ENCODE measurements at regions not wholly inside any gene's neighbourhood (a gene's known extent, or its start where the extent isn't known, plus 50 kb on each side); places are given as distances from the start of the nearest gene placed in this dataset.
"Not testable (repeated sequence)": the region's sequence is repeated elsewhere in the genome, so short reads cannot be mapped to it uniquely, and the experiment has no call there.

DNA sequence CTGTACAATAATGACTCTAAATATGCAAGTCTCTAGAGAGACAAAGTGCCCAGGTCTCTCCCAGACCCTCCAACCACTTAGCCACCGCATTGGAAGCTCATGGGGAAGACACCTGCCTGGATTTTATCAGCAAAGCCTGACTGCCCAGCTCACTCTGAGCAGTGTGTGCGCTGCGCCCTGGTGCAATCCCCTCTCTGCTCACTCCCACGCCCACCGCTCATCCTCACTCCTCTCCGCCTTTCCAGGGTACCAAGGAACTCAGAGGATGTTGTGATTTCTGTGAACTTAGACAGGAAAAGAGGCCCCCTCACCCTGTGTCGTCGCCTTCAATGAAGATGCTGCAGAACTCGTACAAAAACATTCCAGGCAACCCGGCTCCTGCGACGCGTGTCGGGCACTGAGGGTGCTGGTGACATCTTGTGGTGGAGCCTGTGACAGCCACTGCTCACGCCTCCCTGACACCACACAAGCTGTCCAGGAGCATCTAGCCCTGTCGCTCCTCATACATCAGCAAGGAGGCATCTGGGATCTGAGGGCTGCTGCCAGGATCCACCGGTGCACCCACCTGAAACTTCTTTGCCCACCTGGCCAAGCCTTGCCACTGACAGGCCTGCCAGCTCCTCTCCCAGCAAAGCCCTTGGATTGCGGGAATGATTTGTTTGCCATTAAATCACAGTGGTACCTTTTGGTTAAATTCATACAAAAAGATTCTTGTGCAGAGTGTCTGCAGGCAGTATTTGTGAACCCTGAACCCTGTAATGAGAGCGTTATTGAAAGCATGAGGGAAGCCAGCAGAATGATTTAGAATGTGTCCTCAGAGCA is 220.4 kb downstream of the ZNF516 start:
- H3K27me3 ChIP-seq = no peaks in the 10 kb centered on the region
- ATAC-seq (peak; percentile 48), DNase-seq (no peak)
- no peaks in the 10 kb centered on the region for H3K4me1 ChIP-seq
- TF ChIP-seq, protein P1, sequence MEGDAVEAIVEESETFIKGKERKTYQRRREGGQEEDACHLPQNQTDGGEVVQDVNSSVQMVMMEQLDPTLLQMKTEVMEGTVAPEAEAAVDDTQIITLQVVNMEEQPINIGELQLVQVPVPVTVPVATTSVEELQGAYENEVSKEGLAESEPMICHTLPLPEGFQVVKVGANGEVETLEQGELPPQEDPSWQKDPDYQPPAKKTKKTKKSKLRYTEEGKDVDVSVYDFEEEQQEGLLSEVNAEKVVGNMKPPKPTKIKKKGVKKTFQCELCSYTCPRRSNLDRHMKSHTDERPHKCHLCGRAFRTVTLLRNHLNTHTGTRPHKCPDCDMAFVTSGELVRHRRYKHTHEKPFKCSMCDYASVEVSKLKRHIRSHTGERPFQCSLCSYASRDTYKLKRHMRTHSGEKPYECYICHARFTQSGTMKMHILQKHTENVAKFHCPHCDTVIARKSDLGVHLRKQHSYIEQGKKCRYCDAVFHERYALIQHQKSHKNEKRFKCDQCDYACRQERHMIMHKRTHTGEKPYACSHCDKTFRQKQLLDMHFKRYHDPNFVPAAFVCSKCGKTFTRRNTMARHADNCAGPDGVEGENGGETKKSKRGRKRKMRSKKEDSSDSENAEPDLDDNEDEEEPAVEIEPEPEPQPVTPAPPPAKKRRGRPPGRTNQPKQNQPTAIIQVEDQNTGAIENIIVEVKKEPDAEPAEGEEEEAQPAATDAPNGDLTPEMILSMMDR (IDR thresholded peaks at IDR 0.05) = peak; percentile 20
- intact Hi-C loops (cut with DNase I) = no loop called here
- H3K9me3 ChIP-seq = no peaks in the 10 kb centered on the region
- H3K27ac ChIP-seq = no peak overlapping the region
- H3K36me3 ChIP-seq = no peaks in the 10 kb centered on the region
- H3K4me3 ChIP-seq = no peak overlapping the region

DNA sequence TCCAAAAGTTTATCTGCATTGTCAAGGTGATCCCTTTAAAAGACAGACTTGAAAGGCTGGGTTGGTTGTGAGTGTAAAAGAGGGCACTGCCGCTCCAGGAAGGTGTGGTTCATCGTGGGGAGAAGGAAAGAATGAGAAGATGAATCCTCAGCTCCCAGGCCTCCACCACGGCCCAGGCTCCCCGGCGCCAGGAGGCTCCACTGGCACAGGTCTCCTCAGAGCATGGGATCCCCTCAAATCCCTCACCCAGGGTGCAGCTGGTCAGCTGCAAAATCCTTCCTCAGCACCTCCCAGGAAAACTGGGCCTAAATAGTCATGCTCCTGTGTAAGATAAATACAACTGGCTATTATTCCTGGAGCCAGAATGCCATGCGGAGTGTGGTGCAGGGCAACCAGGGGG is 221.1 kb downstream of the ZNF516 start:
- intact Hi-C loops (cut with DNase I) = no loop called here
- no peak for DNase-seq
- TF ChIP-seq, protein P1 (IDR thresholded peaks at IDR 0.05) = no peak

DNA sequence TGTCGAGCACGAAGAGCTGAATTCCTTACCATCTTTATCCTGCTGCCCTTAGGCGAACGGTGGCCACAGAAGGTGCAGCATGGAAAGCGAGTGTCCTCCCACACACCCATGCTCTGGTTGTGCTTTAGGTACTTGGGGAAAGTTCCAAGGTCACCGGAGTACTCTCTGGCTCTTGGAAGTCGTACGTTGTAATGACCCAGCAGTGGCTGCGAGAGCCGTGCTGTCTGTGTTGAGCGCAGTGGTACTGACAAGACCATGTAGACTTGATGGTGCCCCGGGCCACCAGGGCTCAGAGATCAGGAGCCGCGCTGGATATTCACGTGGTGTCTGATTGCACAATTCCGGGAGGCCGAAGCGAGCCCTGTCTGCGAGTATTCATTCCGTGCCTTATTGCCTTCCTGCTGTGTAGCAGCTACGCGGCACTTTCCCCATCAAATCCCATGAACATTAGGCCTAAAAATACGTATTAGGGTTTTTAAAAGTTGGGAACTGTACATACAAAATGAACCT is 222.0 kb downstream of the ZNF516 start:
- TF ChIP-seq, protein P1 (IDR thresholded peaks at IDR 0.05) = no peak
- intact Hi-C loops (cut with DNase I) = no loop called here
- Histone ChIP-seq H3K27ac (no peak overlapping the region), H3K27me3 (no peaks in the 10 kb centered on the region), H3K4me1 (no peaks in the 10 kb centered on the region), H3K36me3 (no peaks in the 10 kb centered on the region), H3K4me3 (no peak overlapping the region), H3K9me3 (no peaks in the 10 kb centered on the region)
- DNase-seq (no peak), ATAC-seq (no peak)

More for the DNA sequence above, 221.1 kb downstream of the ZNF516 start:
- Histone ChIP-seq H3K4me1 (no peaks in the 10 kb centered on the region), H3K27ac (no peak overlapping the region), H3K27me3 (no peaks in the 10 kb centered on the region), H3K4me3 (no peak overlapping the region), H3K36me3 (no peaks in the 10 kb centered on the region), H3K9me3 (no peaks in the 10 kb centered on the region)
- ATAC-seq = no peak

DNA sequence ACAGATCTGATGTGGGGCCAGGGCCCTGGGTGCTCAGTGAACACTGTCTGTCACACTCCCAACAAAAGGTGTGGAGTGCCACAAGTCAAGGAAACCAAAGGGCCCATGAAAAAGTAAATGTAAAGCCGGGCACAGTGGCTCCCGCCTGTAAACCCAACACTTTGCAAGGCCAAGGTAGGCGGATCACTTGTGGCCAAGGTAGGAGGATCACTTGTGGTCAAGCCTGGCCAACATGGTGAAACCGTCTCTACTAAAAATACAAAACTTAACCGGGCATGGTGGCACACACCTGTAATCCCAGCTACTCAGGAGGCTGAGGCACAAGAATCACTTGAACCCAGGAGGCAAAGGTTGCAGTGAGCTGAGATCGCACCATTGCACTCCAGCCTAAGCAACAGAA is 227.6 kb downstream of the ZNF516 start:
- intact Hi-C loops (cut with DNase I); ATAC-seq; H3K27me3 ChIP-seq; H3K9me3 ChIP-seq; H3K4me3 ChIP-seq; DNase-seq; H3K36me3 ChIP-seq; H3K27ac ChIP-seq: not testable (repeated sequence)
- H3K4me1 ChIP-seq = peaks cover 23% of the 10 kb centered on the region

DNA sequence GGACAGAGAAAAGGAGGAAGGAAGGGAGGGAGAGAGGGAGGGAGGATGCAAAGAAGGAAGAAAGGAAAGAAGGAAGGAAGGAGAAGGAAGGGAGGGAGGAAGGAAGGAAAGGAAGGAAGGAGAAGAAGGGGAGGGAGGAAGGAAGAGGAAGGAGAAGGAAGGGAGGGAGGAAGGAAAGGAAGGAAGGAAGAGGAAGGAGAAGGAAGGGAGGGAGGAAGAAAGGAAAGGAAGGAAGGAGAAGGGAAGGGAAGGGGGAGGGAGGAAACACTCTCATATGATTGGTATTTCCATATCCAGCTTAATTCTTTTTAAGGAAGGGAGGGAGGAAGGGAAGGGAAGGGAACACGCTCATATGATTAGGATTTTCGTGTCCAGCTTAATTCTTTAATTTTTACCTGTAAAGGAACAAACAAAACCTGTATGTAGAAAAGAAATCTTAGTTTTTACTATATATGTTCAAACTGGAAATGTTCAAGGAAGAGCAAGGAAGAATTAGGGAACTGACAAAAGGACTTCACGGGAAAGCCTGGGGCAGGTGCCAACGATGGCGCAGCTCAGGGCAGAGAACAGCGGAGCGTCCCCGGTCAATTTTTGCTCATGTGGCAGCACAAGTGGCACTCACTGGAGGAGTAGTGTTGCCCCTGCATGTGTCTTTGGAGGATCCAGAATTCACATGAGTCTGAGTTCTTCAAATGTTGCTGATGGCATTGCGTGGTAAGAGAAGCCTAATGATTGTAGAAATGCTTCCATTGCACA is 228.6 kb downstream of the ZNF516 start:
- H3K36me3 ChIP-seq = no peaks in the 10 kb centered on the region
- H3K4me1 ChIP-seq = peaks cover 23% of the 10 kb centered on the region
- TF ChIP-seq, protein P1 (IDR thresholded peaks at IDR 0.05) = no peak
- H3K4me3 ChIP-seq = peak overlapping the region; percentile 24
- intact Hi-C loops (cut with DNase I) = no loop called here
- peak overlapping the region; percentile 90 for H3K27ac ChIP-seq
- no peaks in the 10 kb centered on the region for H3K27me3 ChIP-seq
- DNase-seq (no peak), ATAC-seq (no peak)
- no peaks in the 10 kb centered on the region for H3K9me3 ChIP-seq
